B cell (primary cell): ENCODE measurements at regions not wholly inside any gene's neighbourhood (a gene's known extent, or its start where the extent isn't known, plus 50 kb on each side); places are given as distances from the start of the nearest gene placed in this dataset.

Experiments
- EZH2 ChIP-seq: IDR thresholded peaks from 2 replicates; pipeline ENCODE4 v1.6.1; 2012; ENCODE audit warnings: borderline replicate concordance, low read depth, mild to moderate bottlenecking, moderate library complexity, low read length; ENCODE audit not compliant: insufficient read depth, poor library complexity, severe bottlenecking
- TF ChIP-seq, protein P1 (sequence below): fragments of 200-600 bp; IDR thresholded peaks from one replicate; pipeline ENCODE4 v1.8.0; 2022; ENCODE audit warnings: antibody characterized with exemption, mild to moderate bottlenecking

DNA sequence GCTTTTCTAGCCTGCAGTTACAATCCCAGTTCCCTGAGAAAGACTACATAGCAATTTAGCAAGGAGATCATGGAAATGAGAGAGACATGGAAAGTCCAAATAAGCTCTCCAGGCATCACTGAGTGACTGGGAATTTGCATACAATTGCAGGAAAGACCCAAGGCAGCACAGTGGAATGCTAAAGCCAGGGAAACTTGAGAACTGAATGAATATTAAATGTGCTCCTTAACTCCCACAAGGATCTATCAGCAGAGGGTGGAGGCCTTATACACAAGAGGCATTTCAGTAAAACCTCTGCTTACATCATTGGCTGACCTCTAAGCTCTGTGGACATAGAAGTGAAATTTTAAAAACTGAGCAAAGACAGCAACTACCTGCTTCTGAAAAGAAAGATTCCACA lies 355.6 kb upstream of the DAB2 start:
- TF ChIP-seq, protein P1, sequence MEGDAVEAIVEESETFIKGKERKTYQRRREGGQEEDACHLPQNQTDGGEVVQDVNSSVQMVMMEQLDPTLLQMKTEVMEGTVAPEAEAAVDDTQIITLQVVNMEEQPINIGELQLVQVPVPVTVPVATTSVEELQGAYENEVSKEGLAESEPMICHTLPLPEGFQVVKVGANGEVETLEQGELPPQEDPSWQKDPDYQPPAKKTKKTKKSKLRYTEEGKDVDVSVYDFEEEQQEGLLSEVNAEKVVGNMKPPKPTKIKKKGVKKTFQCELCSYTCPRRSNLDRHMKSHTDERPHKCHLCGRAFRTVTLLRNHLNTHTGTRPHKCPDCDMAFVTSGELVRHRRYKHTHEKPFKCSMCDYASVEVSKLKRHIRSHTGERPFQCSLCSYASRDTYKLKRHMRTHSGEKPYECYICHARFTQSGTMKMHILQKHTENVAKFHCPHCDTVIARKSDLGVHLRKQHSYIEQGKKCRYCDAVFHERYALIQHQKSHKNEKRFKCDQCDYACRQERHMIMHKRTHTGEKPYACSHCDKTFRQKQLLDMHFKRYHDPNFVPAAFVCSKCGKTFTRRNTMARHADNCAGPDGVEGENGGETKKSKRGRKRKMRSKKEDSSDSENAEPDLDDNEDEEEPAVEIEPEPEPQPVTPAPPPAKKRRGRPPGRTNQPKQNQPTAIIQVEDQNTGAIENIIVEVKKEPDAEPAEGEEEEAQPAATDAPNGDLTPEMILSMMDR: no peak
- no peak for TF ChIP-seq EZH2
